CD4-positive, alpha-beta T cell (primary cell): ENCODE measurements at regions not wholly inside any gene's neighbourhood (a gene's known extent, or its start where the extent isn't known, plus 50 kb on each side); places are given as distances from the start of the nearest gene placed in this dataset.

Experiments
- ATAC-seq: fragments of 200-7000 bp; cut with Tn5 transposase; one replicate; pipeline ENCODE4 v1.10.0; 2022; ENCODE audit warnings: mild to moderate bottlenecking; ENCODE audit not compliant: poor library complexity
- CTCF ChIA-PET: fragments of 350-600 bp; sonication (Branson Sonifier 250); formaldehyde crosslinking; loops from one replicate; lab custom pipeline; 2021; ENCODE audit warnings: antibody characterized with exemption, inconsistent platforms; lab: Charles Lee
- POLR2A ChIA-PET: fragments of 350-600 bp; sonication (Branson Sonifier 250); formaldehyde crosslinking; loops from one replicate; lab custom pipeline; 2021; ENCODE audit warnings: antibody characterized with exemption, inconsistent platforms; lab: Charles Lee
- DNase-seq, 14 experiments: peaks; one replicate each; pipeline ENCODE4 v3.0.0-alpha.2; 2013 to 2020; ENCODE audit warnings: mixed read lengths in 2 of 14
- H3K27ac ChIP-seq, 2 donors: one replicate each; pipeline versions ENCODE4 v1.5.1 to v1.7.0; 2013; ENCODE audit warnings: low read length in 2 of 2, low read depth in 1 of 2, mild to moderate bottlenecking in 1 of 2
- H3K27me3 ChIP-seq, 2 experiments: 1 replicate in 1 of 2; 2 replicates in 1 of 2; pipeline versions ENCODE4 v1.6.1 to v1.7.0; 2013; ENCODE audit warnings: low read length in 2 of 2, control low read depth in 1 of 2, mild to moderate bottlenecking in 1 of 2, moderate library complexity in 1 of 2; ENCODE audit not compliant: insufficient read depth in 2 of 2, control insufficient read depth in 1 of 2
- H3K36me3 ChIP-seq: one replicate; pipeline ENCODE4 v1.6.1; 2013; ENCODE audit warnings: low read length, control low read depth; ENCODE audit not compliant: insufficient read depth
- H3K4me1 ChIP-seq: one replicate; pipeline ENCODE4 v1.6.1; 2013; ENCODE audit warnings: low read length, control low read depth; ENCODE audit not compliant: insufficient read depth
- H3K4me3 ChIP-seq: one replicate; pipeline ENCODE4 v1.5.1; 2013; ENCODE audit warnings: mild to moderate bottlenecking, low read length, moderate library complexity
- H3K9me3 ChIP-seq, 2 experiments: 1 replicate in 1 of 2; 2 replicates in 1 of 2; pipeline versions ENCODE4 v1.6.1 to v1.7.0; 2013; ENCODE audit warnings: low read length in 2 of 2, mild to moderate bottlenecking in 2 of 2, control low read depth in 1 of 2, moderate library complexity in 1 of 2; ENCODE audit not compliant: control insufficient read depth in 1 of 2, insufficient read depth in 1 of 2
- H3K27ac Mint-ChIP-seq: one replicate; pipeline ENCODE4 v1.8.0; 2020; ENCODE audit warnings: mixed read lengths
- H3K27me3 Mint-ChIP-seq: one replicate; pipeline ENCODE4 v1.8.0; 2021; ENCODE audit warnings: mixed read lengths
- H3K36me3 Mint-ChIP-seq: one replicate; pipeline ENCODE4 v1.8.0; 2021; ENCODE audit warnings: low read depth, mixed read lengths
- H3K4me1 Mint-ChIP-seq: one replicate; pipeline ENCODE4 v1.8.0; 2021; ENCODE audit warnings: low read depth, mixed read lengths
- H3K4me3 Mint-ChIP-seq: one replicate; pipeline ENCODE4 v1.8.0; 2020; ENCODE audit warnings: mild to moderate bottlenecking, mixed read lengths
- H3K9me3 Mint-ChIP-seq: one replicate; pipeline ENCODE4 v1.8.0; 2020; ENCODE audit warnings: mixed read lengths
- CTCF ChIP-seq: fragments of 200-600 bp; IDR thresholded peaks from one replicate; pipeline ENCODE4 v1.8.0; 2022; ENCODE audit warnings: antibody characterized with exemption, mild to moderate bottlenecking
- intact Hi-C, 2 experiments: fragments of 100-400 bp; cut with DNase I in 1 of 2; cut with micrococcal nuclease in 1 of 2; formaldehyde crosslinking; loops; one replicate each; pipeline versions ENCODE4 v1.15.1 to v1.9.0; 2023 to 2025; cut with DNase I, micrococcal nuclease

GRCh38 chr6:74434171-74434570 lies 738.2 kb downstream of the CD109 start:
- Histone ChIP-seq H3K4me3 (no peak overlapping the region), H3K27ac (no peak overlapping the region), H3K9me3 (no peaks in the 10 kb centered on the region), H3K4me1 (no peaks in the 10 kb centered on the region), H3K27me3 (no peaks in the 10 kb centered on the region), H3K36me3 (no peaks in the 10 kb centered on the region)
- no peak overlapping the region for H3K27ac Mint-ChIP-seq
- DNase-seq = no peak
- ChIA-PET POLR2A (no interaction called here), CTCF (no interaction called here)
- no peak for TF ChIP-seq CTCF
- intact Hi-C loops = no loop called here
- H3K36me3 Mint-ChIP-seq = no peaks in the 10 kb centered on the region
- no peaks in the 10 kb centered on the region for H3K9me3 Mint-ChIP-seq
- ATAC-seq = no peak
- no peak overlapping the region for H3K4me3 Mint-ChIP-seq
- no peaks in the 10 kb centered on the region for H3K27me3 Mint-ChIP-seq
- no peaks in the 10 kb centered on the region for H3K4me1 Mint-ChIP-seq

DNA sequence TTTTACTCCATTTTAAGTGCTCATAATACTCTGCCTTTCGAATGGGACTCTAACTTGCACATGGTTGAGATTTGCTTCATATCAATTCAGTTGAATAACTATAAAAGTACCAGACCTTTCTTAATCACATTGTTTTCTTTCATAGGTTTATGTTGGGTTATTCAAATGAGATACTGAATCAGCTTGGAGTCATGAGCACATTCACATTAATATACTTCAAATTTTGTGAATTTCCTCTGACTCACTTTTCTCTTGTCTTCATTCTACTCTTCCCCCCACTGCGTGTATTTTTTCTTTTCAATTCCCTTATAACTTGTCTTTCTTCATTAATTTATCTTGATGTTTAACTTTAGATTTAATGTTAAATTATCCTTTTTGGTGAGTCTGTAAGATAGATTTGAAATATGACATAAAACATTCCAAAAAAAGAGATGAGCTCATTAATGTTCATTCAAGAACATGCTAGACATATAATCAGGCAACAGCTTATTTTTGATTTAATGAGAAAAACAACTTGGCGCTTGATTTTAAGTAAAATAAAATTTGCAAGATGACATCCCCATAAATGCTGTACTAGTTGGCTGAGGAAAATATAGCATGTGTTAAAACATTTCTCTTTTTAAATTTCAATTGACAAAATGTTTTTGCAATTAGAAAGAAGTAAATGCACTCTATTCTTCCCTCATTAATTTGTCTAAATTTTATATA lies 736.0 kb downstream of the CD109 start:
- Mint-ChIP-seq H3K36me3 (no peaks in the 10 kb centered on the region), H3K27ac (no peak overlapping the region), H3K4me1 (no peaks in the 10 kb centered on the region), H3K4me3 (no peak overlapping the region), H3K9me3 (no peaks in the 10 kb centered on the region), H3K27me3 (no peaks in the 10 kb centered on the region)
- intact Hi-C loops = no loop called here
- TF ChIP-seq CTCF = no peak
- DNase-seq = no peak
- POLR2A ChIA-PET = no interaction called here
- ATAC-seq = no peak
- Histone ChIP-seq H3K4me1 (no peaks in the 10 kb centered on the region), H3K4me3 (no peak overlapping the region), H3K36me3 (no peaks in the 10 kb centered on the region), H3K27ac (no peak overlapping the region), H3K9me3 (no peaks in the 10 kb centered on the region), H3K27me3 (no peaks in the 10 kb centered on the region)
- CTCF ChIA-PET = no interaction called here

- CTCF ChIA-PET = no interaction called here
- H3K36me3 Mint-ChIP-seq = no peaks in the 10 kb centered on the region
- no peak for ATAC-seq
Observed at GRCh38 chr6:74420221-74420620, 724.2 kb downstream of the CD109 start.

More at GRCh38 chr6:74420221-74420620, 724.2 kb downstream of the CD109 start:
- Histone ChIP-seq H3K4me3 (no peak overlapping the region), H3K9me3 (no peaks in the 10 kb centered on the region), H3K4me1 (no peaks in the 10 kb centered on the region), H3K27me3 (no peaks in the 10 kb centered on the region), H3K36me3 (no peaks in the 10 kb centered on the region), H3K27ac (no peak overlapping the region)
- TF ChIP-seq CTCF = no peak
- POLR2A ChIA-PET = no interaction called here
- H3K4me3 Mint-ChIP-seq = no peak overlapping the region
- peaks cover 6% of the 10 kb centered on the region for H3K9me3 Mint-ChIP-seq
- no peak for DNase-seq
- intact Hi-C loops = no loop called here
- H3K27me3 Mint-ChIP-seq = no peaks in the 10 kb centered on the region
- H3K27ac Mint-ChIP-seq = no peak overlapping the region
- H3K4me1 Mint-ChIP-seq = no peaks in the 10 kb centered on the region
